HEK293T (cell line): ENCODE measurements at regions not wholly inside any gene's neighbourhood (a gene's known extent, or its start where the extent isn't known, plus 50 kb on each side); places are given as distances from the start of the nearest gene placed in this dataset.

Source experiments
- ARNT ChIP-seq: fragments of 450-650 bp; IDR thresholded peaks from 2 replicates; pipeline ENCODE4 v1.6.1; 2017; ENCODE audit warnings: mild to moderate bottlenecking
- CTBP1 ChIP-seq: fragments of 450-650 bp; IDR thresholded peaks from 2 replicates; pipeline ENCODE4 v1.6.1; 2016; ENCODE audit warnings: borderline replicate concordance
- FOXA1 ChIP-seq: fragments of 450-650 bp; IDR thresholded peaks from 2 replicates; pipeline ENCODE4 v1.6.1; 2016; ENCODE audit warnings: mild to moderate bottlenecking
- FOXK2 ChIP-seq: fragments of 450-650 bp; IDR thresholded peaks from 2 replicates; pipeline ENCODE4 v1.6.1; 2016; ENCODE audit warnings: mild to moderate bottlenecking
- HDGF ChIP-seq: fragments of 450-650 bp; IDR thresholded peaks from 2 replicates; pipeline ENCODE4 v1.6.1; 2017; ENCODE audit warnings: antibody characterized with exemption, borderline replicate concordance
- NFRKB ChIP-seq: fragments of 450-650 bp; IDR thresholded peaks from 2 replicates; pipeline ENCODE4 v1.6.1; 2016; ENCODE audit warnings: mild to moderate bottlenecking, moderate library complexity
- SP1 ChIP-seq: fragments of 450-650 bp; IDR thresholded peaks from 2 replicates; pipeline ENCODE4 v1.6.1; 2017

- TF ChIP-seq ARNT (no peak), FOXA1 (no peak), CTBP1 (no peak), SP1 (no peak), FOXK2 (no peak), NFRKB (no peak), HDGF (no peak)
Observed at GRCh38 chr1:50349242-50349565, 74.0 kb downstream of the DMRTA2 start.
